Activated CD4-positive, alpha-beta T cell treated with anti-CD3 and anti-CD28 coated beads, Interleukin-2, amount 10 ng/mL, durations not matched to agents 7 days and 5 days (primary cell): ENCODE measurements at regions not wholly inside any gene's neighbourhood (a gene's known extent, or its start where the extent isn't known, plus 50 kb on each side); places are given as distances from the start of the nearest gene placed in this dataset.

Experiments used
- CTCF ChIA-PET: fragments of 350-600 bp; sonication (Branson Sonifier 250); formaldehyde crosslinking; loops from one replicate; lab custom pipeline; 2021; ENCODE audit warnings: antibody characterized with exemption; lab: Charles Lee
- POLR2A ChIA-PET: fragments of 350-600 bp; sonication (Branson Sonifier 250); formaldehyde crosslinking; loops from one replicate; lab custom pipeline; 2021; ENCODE audit warnings: antibody characterized with exemption; lab: Charles Lee
- DNase-seq: peaks from one replicate; pipeline ENCODE4 v3.0.0-alpha.2; 2020
- H3K27ac Mint-ChIP-seq: one replicate; pipeline ENCODE4 v1.8.0; 2021; ENCODE audit warnings: mild to moderate bottlenecking, moderate library complexity, mixed read lengths
- H3K27me3 Mint-ChIP-seq: one replicate; pipeline ENCODE4 v1.8.0; 2021; ENCODE audit warnings: mixed read lengths
- H3K36me3 Mint-ChIP-seq: one replicate; pipeline ENCODE4 v1.8.0; 2021; ENCODE audit warnings: low read depth, mixed read lengths
- H3K4me1 Mint-ChIP-seq: one replicate; pipeline ENCODE4 v1.8.0; 2021; ENCODE audit warnings: mixed read lengths
- H3K4me3 Mint-ChIP-seq: one replicate; pipeline ENCODE4 v1.8.0; 2021; ENCODE audit warnings: mild to moderate bottlenecking, moderate library complexity, mixed read lengths
- H3K9me3 Mint-ChIP-seq: one replicate; pipeline ENCODE4 v1.8.0; 2021; ENCODE audit warnings: mixed read lengths

- Mint-ChIP-seq H3K9me3 (peaks cover 3% of the 10 kb centered on the region), H3K27ac (no peak overlapping the region), H3K27me3 (peaks cover 4% of the 10 kb centered on the region), H3K36me3 (no peaks in the 10 kb centered on the region), H3K4me3 (no peak overlapping the region), H3K4me1 (peaks cover 18% of the 10 kb centered on the region)
- DNase-seq, result no peak
- POLR2A ChIA-PET, result no interaction called here
- CTCF ChIA-PET, result no interaction called here
These were observed 186.9 kb upstream of the TLE3 start for GRCh38 chr15:70284438-70285214.

GRCh38 chr15:70283511-70283910, 185.8 kb upstream of the TLE3 start:
- Mint-ChIP-seq H3K4me1 (peaks cover 18% of the 10 kb centered on the region), H3K27ac (no peak overlapping the region), H3K9me3 (peaks cover 3% of the 10 kb centered on the region), H3K36me3 (no peaks in the 10 kb centered on the region), H3K27me3 (peaks cover 4% of the 10 kb centered on the region), H3K4me3 (no peak overlapping the region)
- ChIA-PET CTCF (no interaction called here), POLR2A (no interaction called here)
- no peak for DNase-seq

GRCh38 chr15:70281811-70282307, 184.1 kb upstream of the TLE3 start:
- H3K9me3 Mint-ChIP-seq, result peaks cover 3% of the 10 kb centered on the region
- H3K27me3 Mint-ChIP-seq, result peaks cover 2% of the 10 kb centered on the region
- no peak overlapping the region for H3K27ac Mint-ChIP-seq
- ChIA-PET POLR2A (no interaction called here), CTCF (no interaction called here)
- no peaks in the 10 kb centered on the region for H3K36me3 Mint-ChIP-seq
- H3K4me3 Mint-ChIP-seq, result no peak overlapping the region
- peaks cover 18% of the 10 kb centered on the region for H3K4me1 Mint-ChIP-seq
- no peak for DNase-seq

GRCh38 chr15:70281261-70281810, 183.6 kb upstream of the TLE3 start:
- Mint-ChIP-seq H3K4me1 (peaks cover 18% of the 10 kb centered on the region), H3K4me3 (no peak overlapping the region), H3K9me3 (peaks cover 3% of the 10 kb centered on the region), H3K36me3 (no peaks in the 10 kb centered on the region), H3K27me3 (peaks cover 2% of the 10 kb centered on the region), H3K27ac (no peak overlapping the region)
- ChIA-PET POLR2A (no interaction called here), CTCF (no interaction called here)
- no peak for DNase-seq

- Mint-ChIP-seq H3K36me3 (no peaks in the 10 kb centered on the region), H3K27me3 (peaks cover 2% of the 10 kb centered on the region), H3K27ac (no peak overlapping the region), H3K9me3 (peaks cover 3% of the 10 kb centered on the region), H3K4me3 (no peak overlapping the region), H3K4me1 (peaks cover 18% of the 10 kb centered on the region)
- POLR2A ChIA-PET, result no interaction called here
- CTCF ChIA-PET, result no interaction called here
- DNase-seq, result no peak
These were observed 183.1 kb upstream of the TLE3 start for GRCh38 chr15:70280781-70281180.

GRCh38 chr15:70279096-70279495, 181.4 kb upstream of the TLE3 start:
- H3K9me3 Mint-ChIP-seq, result peaks cover 3% of the 10 kb centered on the region
- H3K4me3 Mint-ChIP-seq, result no peak overlapping the region
- H3K27me3 Mint-ChIP-seq, result peaks cover 2% of the 10 kb centered on the region
- H3K4me1 Mint-ChIP-seq, result peaks cover 14% of the 10 kb centered on the region
- DNase-seq, result no peak
- ChIA-PET CTCF (interaction anchor here (1.2 kb wide), 1 partner anchor 756 kb away, joined by 3 read pairs; no protein-coding TSS in a partner anchor), POLR2A (interaction anchor here (0.5 kb wide), 1 partner anchor 7 kb away, joined by 7 read pairs; no protein-coding TSS in a partner anchor)
- no peak overlapping the region for H3K27ac Mint-ChIP-seq
- H3K36me3 Mint-ChIP-seq, result no peaks in the 10 kb centered on the region

GRCh38 chr15:70278644-70279043, 180.9 kb upstream of the TLE3 start:
- Mint-ChIP-seq H3K27ac (no peak overlapping the region), H3K27me3 (peaks cover 2% of the 10 kb centered on the region), H3K9me3 (peaks cover 3% of the 10 kb centered on the region), H3K4me3 (no peak overlapping the region), H3K4me1 (peaks cover 14% of the 10 kb centered on the region), H3K36me3 (no peaks in the 10 kb centered on the region)
- ChIA-PET CTCF (interaction anchor here (1.2 kb wide), 1 partner anchor 756 kb away, joined by 3 read pairs; no protein-coding TSS in a partner anchor), POLR2A (interaction anchor here (0.5 kb wide), 1 partner anchor 8 kb away, joined by 7 read pairs; no protein-coding TSS in a partner anchor)
- DNase-seq, result no peak

- no peaks in the 10 kb centered on the region for H3K27me3 Mint-ChIP-seq
- no peak overlapping the region for H3K4me3 Mint-ChIP-seq
- H3K9me3 Mint-ChIP-seq, result peaks cover under 1% of the 10 kb centered on the region
- no peaks in the 10 kb centered on the region for H3K36me3 Mint-ChIP-seq
- CTCF ChIA-PET, result no interaction called here
- peaks cover 14% of the 10 kb centered on the region for H3K4me1 Mint-ChIP-seq
- POLR2A ChIA-PET, result no interaction called here
- no peak overlapping the region for H3K27ac Mint-ChIP-seq
- no peak for DNase-seq
These were observed 179.8 kb upstream of the TLE3 start for GRCh38 chr15:70277556-70277955.

- Mint-ChIP-seq H3K27me3 (no peaks in the 10 kb centered on the region), H3K36me3 (no peaks in the 10 kb centered on the region), H3K27ac (no peak overlapping the region), H3K4me1 (peaks cover 8% of the 10 kb centered on the region), H3K4me3 (no peak overlapping the region), H3K9me3 (no peaks in the 10 kb centered on the region)
- ChIA-PET POLR2A (no interaction called here), CTCF (no interaction called here)
- no peak for DNase-seq
These were observed 178.7 kb upstream of the TLE3 start for GRCh38 chr15:70276401-70276800.

GRCh38 chr15:70275461-70276138, 177.9 kb upstream of the TLE3 start:
- Mint-ChIP-seq H3K36me3 (no peaks in the 10 kb centered on the region), H3K27ac (no peak overlapping the region), H3K27me3 (no peaks in the 10 kb centered on the region), H3K4me3 (no peak overlapping the region), H3K9me3 (no peaks in the 10 kb centered on the region), H3K4me1 (peaks cover 2% of the 10 kb centered on the region)
- POLR2A ChIA-PET, result no interaction called here
- DNase-seq, result no peak
- CTCF ChIA-PET, result interaction anchor here (0.6 kb wide), 1 partner anchor 220 kb away, joined by 5 read pairs; no protein-coding TSS in a partner anchor

GRCh38 chr15:70274908-70275307, 177.2 kb upstream of the TLE3 start:
- DNase-seq, result no peak
- POLR2A ChIA-PET, result no interaction called here
- no peaks in the 10 kb centered on the region for H3K36me3 Mint-ChIP-seq
- H3K27ac Mint-ChIP-seq, result no peak overlapping the region
- no peaks in the 10 kb centered on the region for H3K9me3 Mint-ChIP-seq
- no peaks in the 10 kb centered on the region for H3K27me3 Mint-ChIP-seq
- H3K4me1 Mint-ChIP-seq, result peaks cover 2% of the 10 kb centered on the region
- CTCF ChIA-PET, result interaction anchor here (1.2 kb wide), 1 partner anchor 16 kb away, joined by 5 read pairs; no protein-coding TSS in a partner anchor
- no peak overlapping the region for H3K4me3 Mint-ChIP-seq

GRCh38 chr15:70274255-70274880, 176.7 kb upstream of the TLE3 start:
- no peaks in the 10 kb centered on the region for H3K36me3 Mint-ChIP-seq
- no peak overlapping the region for H3K4me3 Mint-ChIP-seq
- CTCF ChIA-PET, result interaction anchor here (1.2 kb wide), 1 partner anchor 15 kb away, joined by 5 read pairs; no protein-coding TSS in a partner anchor
- peaks cover 3% of the 10 kb centered on the region for H3K4me1 Mint-ChIP-seq
- H3K27me3 Mint-ChIP-seq, result peaks cover 3% of the 10 kb centered on the region
- no peak overlapping the region for H3K27ac Mint-ChIP-seq
- no peaks in the 10 kb centered on the region for H3K9me3 Mint-ChIP-seq
- DNase-seq, result no peak
- POLR2A ChIA-PET, result no interaction called here
